H1 (cell line): ENCODE measurements at regions not wholly inside any gene's neighbourhood (a gene's known extent, or its start where the extent isn't known, plus 50 kb on each side); places are given as distances from the start of the nearest gene placed in this dataset.

Experiments used
- CTCF ChIA-PET: fragments of 300-600 bp; sonication (Branson Sonifier 250); formaldehyde crosslinking; loops from one replicate; lab custom pipeline; 2021; ENCODE audit not compliant: partially characterized antibody; lab: Charles Lee
- POLR2A ChIA-PET: fragments of 300-600 bp; sonication (Branson Sonifier 250); formaldehyde crosslinking; loops from one replicate; lab custom pipeline; 2021; ENCODE audit warnings: inconsistent platforms; ENCODE audit not compliant: partially characterized antibody; lab: Charles Lee
- DNase-seq, 2 experiments: peaks; one replicate each; pipeline versions ENCODE4 v3.0.0 to v3.0.0-alpha.2; 2010 to 2022; ENCODE audit warnings: low spot score in 2 of 2, low read depth in 1 of 2, mixed read lengths in 1 of 2
- FAIRE-seq: peaks from 2 replicates; lab custom pipeline; 2011; peaks lifted over from hg19 to GRCh38; lab: Jason Lieb, UNC
- H2AFZ ChIP-seq: 2 replicates; pipeline ENCODE4 v1.8.1; 2012; ENCODE audit warnings: low read length, inconsistent platforms
- H2AK5ac ChIP-seq: 2 replicates; pipeline ENCODE4 v1.6.1; 2013; ENCODE audit warnings: low read depth, low read length
- H2BK120ac ChIP-seq: replicated peaks from 2 replicates; pipeline ENCODE3; 2013; ENCODE audit warnings: low read depth, low read length, inconsistent platforms
- H2BK12ac ChIP-seq: 2 replicates; pipeline ENCODE4 v1.6.1; 2013; ENCODE audit warnings: low read depth, low read length
- H2BK15ac ChIP-seq: 2 replicates; pipeline ENCODE4 v1.6.1; 2013; ENCODE audit warnings: low read length
- H2BK20ac ChIP-seq: 2 replicates; pipeline ENCODE4 v1.6.1; 2013; ENCODE audit warnings: low read length
- H2BK5ac ChIP-seq: 2 replicates; pipeline ENCODE4 v1.6.1; 2013; ENCODE audit warnings: low read depth, low read length
- H3K14ac ChIP-seq: 2 replicates; pipeline ENCODE4 v1.6.1; 2013; ENCODE audit warnings: inconsistent platforms; ENCODE audit not compliant: insufficient read length
- H3K18ac ChIP-seq: 2 replicates; pipeline ENCODE4 v1.6.1; 2013; ENCODE audit warnings: low read length; ENCODE audit errors: extremely low read depth
- H3K23ac ChIP-seq: 2 replicates; pipeline ENCODE4 v1.6.1; 2013; ENCODE audit warnings: inconsistent platforms; ENCODE audit not compliant: insufficient read length
- H3K23me2 ChIP-seq: 2 replicates; pipeline ENCODE4 v1.6.1; 2013; ENCODE audit warnings: low read depth, low read length
- H3K27ac ChIP-seq: 2 replicates; pipeline ENCODE4 v1.6.1; 2011; ENCODE audit warnings: low read depth, low read length, inconsistent platforms
- H3K27me3 ChIP-seq, 4 experiments: replicated peaks in 1 of 4; 1 replicate in 1 of 4; 2 replicates in 3 of 4; pipeline versions ENCODE4 v1.6.1 to v1.8.1; 2011 to 2013; ENCODE audit warnings: low read length in 3 of 4, mild to moderate bottlenecking in 3 of 4, inconsistent platforms in 2 of 4, mixed read lengths in 2 of 4, moderate library complexity in 1 of 4; ENCODE audit not compliant: control insufficient read depth in 3 of 4, insufficient read depth in 3 of 4; ENCODE audit errors: extremely low read depth in 1 of 4
- H3K36me3 ChIP-seq, 4 experiments: 2 replicates each; pipeline versions ENCODE4 v1.6.1 to v1.8.1; 2011 to 2013; ENCODE audit warnings: mild to moderate bottlenecking in 4 of 4, low read length in 3 of 4, moderate library complexity in 2 of 4, control low read depth in 1 of 4, inconsistent platforms in 1 of 4; ENCODE audit not compliant: insufficient read depth in 4 of 4, control insufficient read depth in 2 of 4
- H3K4ac ChIP-seq: replicated peaks from 2 replicates; pipeline ENCODE3; 2013; ENCODE audit warnings: low read length, low read depth, mixed read lengths, inconsistent platforms; ENCODE audit not compliant: insufficient read length
- H3K4me1 ChIP-seq, 4 experiments: replicated peaks in 1 of 4; 1 replicate in 1 of 4; 2 replicates in 3 of 4; pipeline versions ENCODE4 v1.6.1 to v1.8.1; 2011 to 2013; ENCODE audit warnings: low read length in 3 of 4, inconsistent platforms in 2 of 4, mixed read lengths in 1 of 4; ENCODE audit not compliant: insufficient read depth in 4 of 4, control insufficient read depth in 3 of 4
- H3K4me2 ChIP-seq, 2 experiments: 2 replicates each; pipeline versions ENCODE4 v1.6.1 to v1.8.1; 2011 to 2013; ENCODE audit warnings: low read depth in 2 of 2, low read length in 2 of 2, control low read depth in 1 of 2, inconsistent platforms in 1 of 2, mild to moderate bottlenecking in 1 of 2; ENCODE audit not compliant: insufficient read depth in 1 of 2
- H3K4me3 ChIP-seq, 4 experiments: fragments of 200-600, 300-600 bp in 1 of 4; sonication (generic), shearing (Covaris generic), sonication (Bioruptor Twin) in 1 of 4; 2 replicates each; pipeline versions ENCODE4 v1.5.1 to v1.8.1; 2011 to 2016; ENCODE audit warnings: low read length in 4 of 4, low read depth in 3 of 4, control low read depth in 2 of 4, inconsistent platforms in 2 of 4, mild to moderate bottlenecking in 2 of 4, mixed read lengths in 1 of 4, moderate library complexity in 1 of 4; ENCODE audit not compliant: insufficient read depth in 2 of 4; ENCODE audit errors: extremely low read depth in 1 of 4
- H3K56ac ChIP-seq: replicated peaks from 2 replicates; pipeline ENCODE3; 2013; ENCODE audit warnings: low read depth, mild to moderate bottlenecking, mixed read lengths, low read length, inconsistent platforms; ENCODE audit not compliant: insufficient read length
- H3K79me1 ChIP-seq: 2 replicates; pipeline ENCODE4 v1.6.1; 2013; ENCODE audit warnings: low read depth, low read length, control low read depth
- H3K79me2 ChIP-seq, 2 experiments: 2 replicates each; pipeline versions ENCODE4 v1.6.1 to v1.8.1; 2012 to 2013; ENCODE audit warnings: low read length in 2 of 2, mild to moderate bottlenecking in 2 of 2, inconsistent platforms in 1 of 2; ENCODE audit not compliant: insufficient read depth in 2 of 2, control insufficient read depth in 1 of 2
- H3K9ac ChIP-seq, 4 experiments: replicated peaks in 1 of 4; 1 replicate in 1 of 4; 2 replicates in 3 of 4; pipeline versions ENCODE4 v1.6.1 to v1.8.1; 2011 to 2013; ENCODE audit warnings: low read depth in 3 of 4, low read length in 3 of 4, control low read depth in 2 of 4, mild to moderate bottlenecking in 2 of 4, moderate library complexity in 2 of 4, inconsistent platforms in 1 of 4; ENCODE audit errors: extremely low read depth in 1 of 4
- H3K9me3 ChIP-seq, 2 experiments: 2 replicates each; pipeline versions ENCODE4 v1.6.1 to v1.8.1; 2012 to 2013; ENCODE audit warnings: mild to moderate bottlenecking in 2 of 2, moderate library complexity in 2 of 2, control low read depth in 1 of 2, inconsistent platforms in 1 of 2, low read depth in 1 of 2, low read length in 1 of 2, mixed read lengths in 1 of 2; ENCODE audit not compliant: insufficient read depth in 2 of 2
- H4K20me1 ChIP-seq, 2 experiments: replicated peaks in 1 of 2; 2 replicates each; pipeline versions ENCODE3 to v1.8.1; 2011 to 2013; ENCODE audit warnings: inconsistent platforms in 2 of 2, low read length in 2 of 2, mild to moderate bottlenecking in 1 of 2; ENCODE audit not compliant: insufficient read depth in 2 of 2, control insufficient read depth in 1 of 2
- H4K5ac ChIP-seq: 2 replicates; pipeline ENCODE4 v1.6.1; 2013; ENCODE audit warnings: low read length, low read depth, mixed read lengths, inconsistent platforms; ENCODE audit not compliant: insufficient read length
- H4K8ac ChIP-seq: 2 replicates; pipeline ENCODE4 v1.8.0; 2013; ENCODE audit warnings: mild to moderate bottlenecking, moderate library complexity, low read length, inconsistent platforms; ENCODE audit not compliant: insufficient read depth; ENCODE audit errors: extremely low read depth
- H4K91ac ChIP-seq: replicated peaks from 2 replicates; pipeline ENCODE3; 2013; ENCODE audit warnings: low read length, mixed read lengths, inconsistent platforms; ENCODE audit not compliant: insufficient read length
- GTF2F1 ChIP-seq: IDR thresholded peaks from 2 replicates; pipeline ENCODE4 v1.6.1; 2012; ENCODE audit warnings: low read depth, low read length, improper control_type of control experiment, borderline replicate concordance
- POLR2AphosphoS5 ChIP-seq: IDR thresholded peaks from 2 replicates; pipeline ENCODE4 v1.6.1; 2011; ENCODE audit warnings: low read depth, low read length
- RBBP5 ChIP-seq: IDR thresholded peaks from 2 replicates; pipeline ENCODE4 v1.7.1; 2012; ENCODE audit warnings: low read depth, mild to moderate bottlenecking, inconsistent platforms, low read length, moderate library complexity, borderline replicate concordance
- ZNF274 ChIP-seq: IDR thresholded peaks from 2 replicates; pipeline ENCODE4 v1.7.0; 2012; ENCODE audit warnings: low read length, borderline replicate concordance; ENCODE audit errors: extremely low read depth
- WGBS, 2 experiments: shearing (Covaris generic) in 1 of 2; methylation state at CpG; one replicate each; pipeline versions ENCODE4 v1.1.6 to v1.1.7; 2013 to 2015; ENCODE audit warnings: low lambda C conversion rate in 2 of 2, mixed read lengths in 2 of 2, inconsistent platforms in 1 of 2, low coverage in 1 of 2, missing lambda C conversion rate in 1 of 2; ENCODE audit not compliant: insufficient replicate concordance in 2 of 2, insufficient coverage in 1 of 2, insufficient read length in 1 of 2; ENCODE audit errors: extremely low coverage in 1 of 2, missing lambda C conversion rate in 1 of 2; 5-methylcytosine and 5-hydroxymethylcytosine counted together

- WGBS, 2 experiments, result 90% methylated on average over 4 of the region's 4 CpGs; no CpG with 5 or more reads in 1 of the 2 experiments
- CTCF ChIA-PET, result interaction anchor here (0.5 to 1.2 kb wide), 3 partner anchors 17 to 357 kb away, joined by 3 to 7 read pairs (median 3); no protein-coding TSS in a partner anchor
- 0 out of 2 replicates have a peak overlapping the region, but pooled peaks have one; percentile 1 for H2BK12ac ChIP-seq
- no peak overlapping the region for H3K27ac ChIP-seq
- no peak overlapping the region for H2AFZ ChIP-seq
- H3K18ac ChIP-seq, result no peak overlapping the region
- H2AK5ac ChIP-seq, result no peak overlapping the region
- no peak overlapping the region for H3K4ac ChIP-seq
- FAIRE-seq (no peak), DNase-seq (no peak)
- H3K9me3 ChIP-seq, result peaks cover 13 to 17% of the 10 kb centered on the region in 2 experiments
- H4K20me1 ChIP-seq, result no peaks in the 10 kb centered on the region
- no peaks in the 10 kb centered on the region for H3K79me1 ChIP-seq
- no peak overlapping the region; the same call in 1 of the 2 replicates for H2BK5ac ChIP-seq
- H2BK120ac ChIP-seq, result no peak overlapping the region
- H3K4me2 ChIP-seq, result no peak overlapping the region
- H3K56ac ChIP-seq, result no peak overlapping the region
- no peak overlapping the region for H3K4me3 ChIP-seq
- H3K23ac ChIP-seq, result no peak overlapping the region
- no peak overlapping the region for H3K14ac ChIP-seq
- no peak overlapping the region for H3K9ac ChIP-seq
- H3K36me3 ChIP-seq, result no peaks in the 10 kb centered on the region
- H4K91ac ChIP-seq, result no peak overlapping the region
- POLR2A ChIA-PET, result interaction anchor here (1.2 to 2.7 kb wide), 3 partner anchors 13 to 16 kb away, joined by 3 to 8 read pairs (median 5); no protein-coding TSS in a partner anchor
- no peak overlapping the region for H2BK20ac ChIP-seq
- no peak overlapping the region for H4K5ac ChIP-seq
- no peaks in the 10 kb centered on the region for H3K27me3 ChIP-seq
- H3K23me2 ChIP-seq, result no peaks in the 10 kb centered on the region; the same call in 1 of the 2 replicates
- peaks cover 0 to 9% (median 7%) of the 10 kb centered on the region in 4 experiments; a peak in 6 of 7 replicates for H3K4me1 ChIP-seq
- peaks cover 3 to 23% of the 10 kb centered on the region in 2 experiments; a peak in 2 of 4 replicates for H3K79me2 ChIP-seq
- no peak overlapping the region for H2BK15ac ChIP-seq
- H4K8ac ChIP-seq, result no peak overlapping the region
- TF ChIP-seq POLR2AphosphoS5 (no peak), ZNF274 (no peak), GTF2F1 (no peak), RBBP5 (no peak)
Observed at GRCh38 chr1:38420666-38421065, 374.1 kb upstream of the POU3F1 start.
